Activated CD4-positive, CD25-positive, alpha-beta regulatory T cell treated with anti-CD3 and anti-CD28 coated beads, Interleukin-2, amount 50 U/mL, for 72 hours (primary cell): ENCODE measurements at regions not wholly inside any gene's neighbourhood (a gene's known extent, or its start where the extent isn't known, plus 50 kb on each side); places are given as distances from the start of the nearest gene placed in this dataset.

Experiments used
- DNase-seq: peaks from one replicate; pipeline ENCODE4 v3.0.0; 2021

GRCh38 chr2:9681427-9681817 lies 50.6 kb upstream of the YWHAQ start:
- no peak for DNase-seq

- DNase-seq, result no peak
These were observed 54.8 kb upstream of the YWHAQ start for GRCh38 chr2:9685637-9686036.

DNA sequence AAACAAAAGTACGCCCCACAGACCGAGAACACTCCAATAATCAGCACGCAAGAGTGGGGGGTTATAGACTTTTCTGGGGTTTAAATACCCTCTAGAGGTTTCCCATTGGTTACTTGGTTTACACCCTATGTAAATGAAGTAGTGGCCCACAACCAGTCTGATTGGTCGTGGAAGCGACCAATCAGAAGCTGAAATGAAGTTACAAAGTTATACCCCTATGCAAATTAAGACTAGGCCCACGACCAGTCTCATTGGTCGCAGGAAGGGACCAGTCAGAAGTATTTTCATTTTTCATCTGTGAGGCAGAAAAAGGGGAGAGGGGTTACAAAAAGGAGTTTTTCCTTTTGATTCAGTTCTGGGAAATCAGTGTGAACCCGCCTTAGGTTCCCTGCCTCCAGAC lies 55.3 kb upstream of the YWHAQ start:
- DNase-seq, result no peak

GRCh38 chr2:9690252-9690651 lies 59.5 kb upstream of the YWHAQ start:
- no peak for DNase-seq

GRCh38 chr2:9690716-9691498 lies 60.1 kb upstream of the YWHAQ start:
- no peak for DNase-seq

DNA sequence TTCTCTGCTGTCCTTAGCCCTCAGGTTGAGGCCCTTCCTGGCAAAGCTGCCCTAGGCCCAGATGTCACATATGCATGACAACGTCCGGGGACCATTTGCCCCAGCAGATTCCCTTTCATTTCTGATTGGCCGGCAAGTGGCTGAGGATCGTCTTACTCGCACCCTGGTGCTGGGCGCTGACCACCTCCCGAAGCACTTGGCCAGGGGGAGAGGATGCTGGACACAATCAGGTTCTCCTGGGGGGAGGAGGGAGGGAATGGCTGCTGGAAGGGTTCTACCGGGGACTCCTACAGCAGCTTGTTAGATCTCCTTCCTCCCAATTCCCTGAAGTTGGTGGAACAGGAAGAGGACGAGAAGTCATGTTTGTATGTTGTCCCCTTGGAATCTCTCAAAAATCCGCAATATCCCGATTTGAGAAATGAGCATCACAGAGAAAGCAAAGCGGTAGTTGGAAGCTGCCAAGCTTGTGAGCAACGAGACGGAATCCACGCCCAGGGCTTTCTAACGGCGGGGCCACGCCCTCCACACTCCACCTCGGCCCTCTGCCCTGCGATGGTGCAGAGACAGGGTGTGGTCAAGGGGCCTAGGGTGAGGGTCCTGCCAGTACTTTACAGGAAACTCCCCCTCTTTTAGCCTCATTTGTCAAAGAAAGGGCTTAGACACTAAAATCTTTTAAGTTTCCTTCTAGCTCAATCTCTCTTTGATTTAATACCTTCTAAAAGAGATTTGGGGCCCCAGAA lies 61.8 kb upstream of the YWHAQ start:
- no peak for DNase-seq

DNA sequence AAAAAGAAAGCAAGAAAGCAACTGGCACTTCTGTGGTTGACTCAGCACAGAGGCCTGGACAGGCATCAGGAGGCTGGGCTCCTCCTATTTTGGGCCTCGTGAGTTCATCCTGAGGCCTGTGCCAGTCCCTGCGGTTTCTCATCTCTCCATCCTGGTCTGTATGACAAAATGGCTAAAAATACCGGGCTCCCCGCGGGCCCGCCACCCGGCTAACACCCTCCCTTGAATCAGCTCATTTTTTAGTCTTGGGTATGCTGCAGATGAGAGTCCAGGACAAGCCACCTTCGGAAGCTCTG lies 62.3 kb upstream of the YWHAQ start:
- no peak for DNase-seq

- DNase-seq, result no peak
These were observed 62.8 kb upstream of the YWHAQ start for GRCh38 chr2:9693646-9694045.

DNA sequence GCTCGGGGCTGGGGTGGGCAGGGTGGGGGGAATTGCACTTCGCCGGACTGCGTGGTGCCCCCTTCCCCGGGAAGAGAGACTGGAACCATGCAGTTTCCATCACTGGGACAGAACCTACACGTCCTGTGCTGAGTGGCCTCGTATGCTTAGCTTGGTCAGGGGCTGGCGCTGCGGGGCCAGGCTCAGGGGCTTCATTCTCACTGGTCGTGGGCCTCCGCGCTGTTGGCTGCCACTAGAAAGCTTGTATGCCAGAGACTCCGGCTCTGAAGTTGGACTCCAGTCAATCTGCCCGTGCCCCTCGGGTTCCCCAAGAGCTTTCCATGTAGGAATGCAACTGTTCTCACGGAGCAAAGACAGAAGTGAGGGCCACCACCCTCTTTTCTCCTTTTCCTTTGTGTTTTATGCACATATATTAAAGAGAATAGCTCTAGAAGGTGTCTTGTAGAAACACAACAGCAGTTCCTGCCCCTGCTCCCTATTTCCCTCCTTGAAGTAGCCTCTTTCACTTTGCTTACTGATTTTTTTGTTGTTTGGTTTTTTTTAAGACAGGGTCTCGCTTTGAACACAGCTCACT lies 64.0 kb upstream of the YWHAQ start:
- DNase-seq, result no peak

DNA sequence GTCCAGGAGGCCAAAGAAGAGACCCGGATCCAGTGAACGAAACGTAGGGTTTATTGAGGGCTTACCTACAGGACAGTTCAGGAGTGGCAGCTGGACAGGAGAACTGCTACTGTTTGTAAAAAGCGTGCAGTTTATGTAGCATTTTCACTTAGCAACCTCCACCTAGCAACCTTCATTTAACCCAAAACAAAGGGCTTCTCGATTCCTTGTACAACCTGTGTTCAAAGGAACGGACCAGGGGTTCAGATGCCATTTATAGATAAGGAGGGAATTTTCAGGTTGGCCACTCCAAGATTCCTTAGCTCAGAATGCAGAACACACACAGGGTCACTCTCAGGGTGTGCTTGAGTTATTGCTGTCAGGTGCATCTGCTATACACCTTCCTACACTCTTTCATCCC lies 65.1 kb upstream of the YWHAQ start:
- DNase-seq, result no peak

- no peak for DNase-seq
These were observed 65.9 kb upstream of the YWHAQ start for GRCh38 chr2:9696731-9697130.

- DNase-seq, result no peak
These were observed 67.1 kb upstream of the YWHAQ start for GRCh38 chr2:9697909-9698308.

- DNase-seq, result no peak
These were observed 68.6 kb upstream of the YWHAQ start for GRCh38 chr2:9699139-9700108.

DNA sequence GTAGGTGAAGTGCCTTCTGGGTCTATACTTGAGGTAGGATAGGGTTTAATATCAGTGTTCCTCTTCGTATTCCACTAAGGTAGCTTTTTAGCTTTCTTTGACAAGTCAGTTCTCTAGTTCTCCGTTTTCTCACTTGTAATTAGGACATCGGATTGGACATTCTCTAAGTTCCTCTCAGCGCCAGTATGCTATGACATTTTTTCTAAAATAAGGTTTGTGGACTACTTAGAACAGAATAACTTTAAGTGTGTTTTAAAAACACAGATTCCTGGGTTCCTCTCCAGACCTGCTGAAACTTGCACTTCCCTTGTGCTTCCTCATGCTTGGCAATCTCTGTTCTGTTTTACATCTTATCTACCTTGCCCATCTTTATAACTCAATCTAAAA lies 69.3 kb upstream of the YWHAQ start:
- DNase-seq, result no peak

DNA sequence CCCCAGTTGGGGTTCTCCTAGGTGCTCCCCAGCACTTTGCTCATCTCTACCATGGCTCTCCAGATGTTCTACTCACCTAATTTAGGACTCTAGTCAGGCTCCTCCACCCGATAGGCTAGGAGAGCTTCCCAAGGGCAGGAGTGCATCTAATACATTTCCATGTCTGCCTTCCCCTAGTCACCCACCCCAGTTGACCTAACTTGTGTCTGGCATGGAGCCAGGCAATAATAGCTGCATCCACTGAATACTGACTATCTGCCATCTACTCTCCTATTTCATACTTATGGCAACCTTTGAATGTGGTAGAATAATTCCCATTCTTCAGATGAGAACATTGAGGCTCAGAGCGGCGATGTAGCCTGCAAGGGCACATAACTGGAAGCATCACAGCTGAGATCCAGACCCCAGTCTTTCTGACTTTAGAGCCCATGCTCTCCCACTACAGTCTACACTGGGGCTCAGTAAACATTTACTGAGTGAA lies 71.8 kb upstream of the YWHAQ start:
- DNase-seq, result no peak

- peak; percentile 55 for DNase-seq
These were observed 72.4 kb upstream of the YWHAQ start for GRCh38 chr2:9703085-9703678.

DNA sequence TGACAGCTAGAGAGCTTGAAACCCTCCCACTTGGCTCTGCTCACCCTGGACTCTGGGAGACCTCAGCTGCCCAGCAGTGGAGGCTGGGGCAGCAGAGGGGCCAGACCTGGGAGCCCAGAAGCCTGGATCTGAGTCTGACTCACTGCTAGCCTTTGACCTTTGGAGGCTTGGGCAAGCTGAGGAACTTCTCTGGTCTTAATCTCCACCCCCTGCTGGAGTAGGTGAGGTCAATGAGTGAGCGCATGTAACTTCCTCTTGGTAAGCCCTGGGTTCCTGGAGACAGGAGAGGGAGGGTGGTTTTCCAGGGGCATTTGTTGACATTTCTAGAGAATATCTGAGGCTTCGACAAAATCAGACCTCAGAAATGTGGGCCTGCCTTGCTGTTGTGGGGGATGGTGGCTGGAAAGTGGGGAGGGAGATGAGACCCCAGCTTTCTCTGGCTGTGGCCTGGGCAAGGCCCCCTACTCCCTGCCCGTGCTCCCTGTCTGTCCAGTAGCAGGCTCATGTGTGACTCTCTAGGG lies 73.0 kb upstream of the YWHAQ start:
- DNase-seq, result no peak

- no peak for DNase-seq
These were observed 73.8 kb upstream of the YWHAQ start for GRCh38 chr2:9704600-9704999.

DNA sequence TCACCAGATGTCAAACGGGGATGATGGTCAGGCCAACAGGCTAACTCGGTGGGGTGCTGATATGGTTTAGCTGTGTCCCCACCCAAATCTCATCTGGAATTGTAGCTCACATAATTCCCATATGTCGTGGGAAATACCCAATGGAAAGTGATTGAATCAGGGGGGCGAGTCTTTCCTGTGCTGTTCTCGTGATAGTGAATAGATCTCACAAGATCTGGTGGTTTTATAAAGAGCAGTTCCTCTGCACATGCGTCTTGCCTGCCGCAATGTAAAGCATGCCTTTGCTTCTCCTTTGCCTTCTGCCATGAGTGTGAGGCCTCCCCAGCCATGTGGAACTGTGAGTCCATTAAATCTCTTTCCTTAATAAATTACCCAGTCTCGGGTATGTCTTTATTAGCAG lies 74.4 kb upstream of the YWHAQ start:
- no peak for DNase-seq

DNA sequence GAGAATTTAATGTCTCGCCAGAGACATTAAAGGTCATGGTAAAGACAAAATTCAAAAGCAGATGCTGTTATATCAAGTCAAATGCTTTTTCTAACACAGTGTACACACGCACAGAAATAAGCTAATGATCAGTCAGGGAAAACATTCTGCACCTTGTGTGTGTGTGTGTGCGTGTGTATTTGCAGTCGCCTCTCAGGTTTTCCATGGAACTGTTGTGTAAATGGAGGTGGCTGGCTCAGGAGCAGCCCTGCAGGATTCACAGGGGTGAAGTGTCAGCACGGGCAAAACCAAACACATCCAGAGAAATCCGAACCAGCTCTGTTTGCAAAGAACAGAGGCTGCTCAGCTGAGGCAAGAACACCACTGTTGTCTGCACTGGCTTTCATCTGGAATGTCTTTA lies 76.2 kb upstream of the YWHAQ start:
- no peak for DNase-seq

GRCh38 chr2:9707611-9708160 lies 76.9 kb upstream of the YWHAQ start:
- no peak for DNase-seq
